ENCODE measurements at regions not wholly inside any gene's neighbourhood (a gene's known extent, or its start where the extent isn't known, plus 50 kb on each side); places are given as distances from the start of the nearest gene placed in this dataset.

GRCh38 chr6:119591235-119591634, 241.7 kb upstream of the MAN1A1 start:
- TF ChIP-seq ZNF747 (tag by site-specific recombination; IDR thresholded peaks at IDR 0.05) (no peak), CTCF (tag by site-specific recombination; IDR thresholded peaks at IDR 0.05) (no peak), ZNF280D (tag by site-specific recombination; IDR thresholded peaks at IDR 0.05) (no peak), ZNF670 (tag by site-specific recombination; IDR thresholded peaks at IDR 0.05; ENCODE audit: low read depth) (no peak), ZNF513 (tag by site-specific recombination; IDR thresholded peaks at IDR 0.05) (no peak), ZNF76 (tag by site-specific recombination; IDR thresholded peaks at IDR 0.05; ENCODE audit: borderline replicate concordance, low read depth) (no peak), ZNF366 (tag by site-specific recombination; conservative IDR thresholded peaks at IDR 0.05) (no peak), ZNF416 (tag by site-specific recombination; IDR thresholded peaks at IDR 0.05) (no peak)

All from HEK293 (cell line).